ENCODE measurements at regions not wholly inside any gene's neighbourhood (a gene's known extent, or its start where the extent isn't known, plus 50 kb on each side); places are given as distances from the start of the nearest gene placed in this dataset.
"Not testable (repeated sequence)": the region's sequence is repeated elsewhere in the genome, so short reads cannot be mapped to it uniquely, and the experiment has no call there.

DNA sequence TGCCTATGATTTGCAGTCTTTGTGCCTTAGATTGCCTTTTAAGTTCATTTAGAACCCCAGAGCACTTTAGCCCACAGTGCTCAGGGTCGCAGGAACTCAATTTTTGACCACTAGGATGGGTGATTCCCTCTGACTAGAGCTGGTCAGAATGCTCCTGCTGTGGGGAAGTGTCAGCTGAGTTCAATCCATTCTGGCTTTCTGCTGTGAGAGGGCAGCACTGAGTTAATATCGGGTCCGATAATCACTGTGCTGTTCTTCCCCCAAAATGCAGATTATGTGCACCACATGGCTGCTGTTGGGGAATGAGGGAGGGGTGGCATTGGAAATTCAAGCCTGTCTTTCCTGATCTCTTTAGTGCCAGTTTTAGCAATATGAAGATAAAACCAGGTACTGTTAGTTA lies 886.4 kb downstream of the DNAJB9 start:
- DNase-seq (ENCODE audit: low read depth in 2 of 2), result no peak

DNA sequence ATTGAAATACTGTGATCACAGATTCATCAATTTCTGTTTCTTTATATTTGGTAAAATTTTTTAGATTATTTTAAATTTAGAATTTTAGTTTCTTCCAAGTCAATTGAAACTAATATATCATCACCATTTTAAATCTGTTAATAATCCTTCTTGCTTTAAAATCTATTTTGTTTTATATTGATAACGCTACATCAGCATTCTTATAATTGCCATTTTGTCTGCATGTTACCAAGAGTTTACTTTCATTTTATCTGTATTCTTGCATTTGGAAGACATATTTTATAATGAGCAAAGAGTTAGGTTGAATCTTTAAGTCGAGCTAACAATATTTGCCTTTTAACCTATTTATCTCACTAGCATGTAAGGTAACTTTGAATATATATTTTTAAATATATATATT lies 890.6 kb downstream of the DNAJB9 start:
- DNase-seq (ENCODE audit: low read depth in 2 of 2), result no peak

DNA sequence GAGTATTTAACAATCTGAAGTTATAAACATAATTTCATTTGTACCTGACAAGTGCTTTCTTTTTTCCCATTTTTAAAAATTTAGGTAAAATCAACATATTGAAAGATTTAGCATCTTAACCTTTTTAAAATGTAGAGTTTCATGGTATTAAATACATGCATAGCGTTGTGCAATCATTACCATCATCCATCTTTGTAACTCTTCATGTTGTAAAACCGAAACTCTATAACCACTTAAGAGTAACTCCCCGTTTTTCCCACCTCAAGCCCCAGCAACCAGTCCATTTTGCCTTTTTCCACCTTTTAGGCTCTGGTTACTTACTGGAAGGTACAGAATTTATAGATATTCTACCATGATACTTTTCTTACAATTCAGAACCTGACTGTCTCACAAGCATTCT lies 892.5 kb downstream of the DNAJB9 start:
- no peak for DNase-seq (ENCODE audit: low read depth in 2 of 2)

GRCh38 chr7:109467729-109468128 lies 898.1 kb downstream of the DNAJB9 start:
- not testable (repeated sequence) for DNase-seq (ENCODE audit: low read depth in 2 of 2)

GRCh38 chr7:109473172-109473571 lies 903.5 kb downstream of the DNAJB9 start:
- no peak for DNase-seq (ENCODE audit: low read depth in 2 of 2)

DNA sequence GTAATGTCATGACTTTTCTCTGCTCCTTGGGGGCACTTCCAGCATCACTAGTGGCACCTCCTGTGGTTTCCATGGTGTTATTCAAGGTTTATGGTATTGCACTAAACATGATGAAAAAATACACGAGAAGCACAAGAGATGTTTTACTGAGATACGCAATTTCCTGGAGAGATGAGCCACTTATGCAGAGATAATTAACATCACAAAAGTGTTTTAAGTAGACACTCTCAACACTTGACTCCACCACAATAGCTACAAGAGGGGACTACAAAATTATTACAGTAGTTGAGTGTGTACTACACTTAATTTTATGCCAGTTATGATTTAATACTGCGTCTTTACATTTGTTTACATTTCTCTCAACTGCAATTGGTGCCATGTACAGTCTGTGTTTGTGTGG lies 906.7 kb downstream of the DNAJB9 start:
- no peak for DNase-seq (ENCODE audit: low read depth in 2 of 2)

DNA sequence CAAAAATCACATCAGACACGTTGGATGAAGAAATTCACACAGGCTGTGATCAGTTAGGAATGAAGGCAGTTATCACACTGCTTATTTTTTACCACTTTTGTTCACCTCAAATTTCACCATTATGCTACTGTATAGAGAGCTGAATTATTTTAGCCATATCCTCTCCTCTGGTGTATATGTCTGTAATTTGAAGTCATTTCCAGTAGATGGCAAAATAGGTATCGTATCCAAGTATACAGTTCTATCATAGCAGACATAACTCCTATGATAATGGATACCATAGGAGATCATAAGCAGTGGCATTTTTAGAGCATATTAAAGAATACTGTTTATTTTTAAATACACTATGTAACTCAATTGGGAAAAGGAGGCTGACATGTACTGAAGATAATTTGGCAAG lies 909.7 kb downstream of the DNAJB9 start:
- DNase-seq (ENCODE audit: low read depth in 2 of 2), result no peak

DNA sequence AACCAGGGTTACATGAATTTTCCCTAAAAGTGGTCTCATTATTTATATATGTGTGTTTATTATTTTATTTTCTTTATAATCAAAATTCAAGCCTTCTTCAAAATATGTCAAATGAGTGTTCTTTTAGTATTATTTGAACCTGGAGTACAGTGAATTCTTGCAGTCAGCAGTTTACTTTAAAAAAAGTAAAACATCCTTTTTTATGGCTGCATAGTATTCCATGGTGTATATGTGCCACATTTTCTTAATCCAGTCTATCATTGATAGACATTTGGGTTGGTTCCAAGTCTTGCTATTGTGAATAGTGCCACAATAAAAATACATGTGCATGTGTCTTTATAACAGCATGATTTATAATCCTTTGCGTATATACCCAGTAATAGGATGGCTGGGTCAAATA lies 920.9 kb downstream of the DNAJB9 start:
- not testable (repeated sequence) for DNase-seq (ENCODE audit: low read depth in 2 of 2)

GRCh38 chr7:109497053-109497452 lies 927.4 kb downstream of the DNAJB9 start:
- no peak for DNase-seq (ENCODE audit: low read depth in 2 of 2)

DNA sequence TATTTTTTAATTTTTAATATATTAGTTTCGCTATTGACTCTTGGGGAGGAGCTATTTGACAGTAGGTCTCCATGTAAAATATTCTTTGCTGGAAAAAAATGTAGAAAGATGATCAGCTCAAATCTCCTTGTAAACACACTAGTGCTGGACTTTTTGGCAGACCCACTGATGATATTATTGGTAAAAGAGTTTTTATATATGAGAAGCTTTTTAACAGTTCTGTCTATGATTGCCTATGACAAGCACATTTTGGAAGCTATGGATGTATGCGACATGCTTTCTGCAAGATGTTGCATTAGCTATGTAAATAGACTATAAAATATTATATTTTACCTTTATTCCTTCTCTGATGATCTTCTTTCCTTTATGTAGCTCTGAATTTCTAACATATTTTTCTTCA lies 928.5 kb downstream of the DNAJB9 start:
- DNase-seq (ENCODE audit: low read depth in 2 of 2), result no peak

DNA sequence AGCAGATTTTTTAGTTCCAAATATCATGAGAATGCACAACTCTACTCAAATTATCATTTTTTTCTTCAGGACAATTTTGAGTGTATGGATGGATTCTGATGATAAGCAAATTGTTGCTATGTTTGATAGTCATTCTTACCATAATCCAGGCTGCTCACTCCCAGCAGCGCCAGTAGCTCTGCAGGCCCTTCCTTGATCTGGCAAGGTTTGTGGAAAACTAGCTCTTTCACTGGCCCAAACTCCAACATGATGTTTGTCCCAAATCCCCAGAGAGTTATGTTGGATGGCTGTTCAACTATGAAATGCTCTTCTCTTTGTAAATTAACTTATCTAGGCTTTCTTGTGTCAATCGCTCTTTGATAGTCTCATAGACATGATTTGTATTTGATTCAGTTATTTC lies 933.7 kb downstream of the DNAJB9 start:
- DNase-seq (ENCODE audit: low read depth in 2 of 2), result no peak

GRCh38 chr7:109522585-109522984 lies 952.9 kb downstream of the DNAJB9 start:
- no peak for DNase-seq (ENCODE audit: low read depth in 2 of 2)

GRCh38 chr7:109527833-109528232 lies 958.2 kb downstream of the DNAJB9 start:
- DNase-seq (ENCODE audit: low read depth in 2 of 2), result no peak

DNA sequence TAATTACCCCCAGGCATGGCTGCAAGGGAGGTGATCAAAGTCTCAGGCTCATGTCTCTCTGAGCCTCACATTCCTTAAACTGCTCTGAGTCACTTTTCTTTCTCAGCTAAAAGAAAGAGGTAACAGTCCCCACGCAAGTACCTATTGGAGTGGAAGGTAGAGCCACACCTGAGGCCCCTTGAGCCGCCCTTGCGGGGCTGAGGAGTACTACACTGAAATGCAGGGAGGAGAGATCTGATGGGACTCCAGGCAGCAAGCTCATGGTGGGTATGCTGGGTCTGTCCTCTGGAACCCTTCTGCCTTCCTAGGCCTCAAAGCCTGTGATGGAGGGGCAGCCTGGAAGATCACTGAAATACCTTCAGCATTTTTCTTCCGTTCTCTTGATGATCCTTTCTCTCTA lies 960.0 kb downstream of the DNAJB9 start:
- no peak for DNase-seq (ENCODE audit: low read depth in 2 of 2)

DNA sequence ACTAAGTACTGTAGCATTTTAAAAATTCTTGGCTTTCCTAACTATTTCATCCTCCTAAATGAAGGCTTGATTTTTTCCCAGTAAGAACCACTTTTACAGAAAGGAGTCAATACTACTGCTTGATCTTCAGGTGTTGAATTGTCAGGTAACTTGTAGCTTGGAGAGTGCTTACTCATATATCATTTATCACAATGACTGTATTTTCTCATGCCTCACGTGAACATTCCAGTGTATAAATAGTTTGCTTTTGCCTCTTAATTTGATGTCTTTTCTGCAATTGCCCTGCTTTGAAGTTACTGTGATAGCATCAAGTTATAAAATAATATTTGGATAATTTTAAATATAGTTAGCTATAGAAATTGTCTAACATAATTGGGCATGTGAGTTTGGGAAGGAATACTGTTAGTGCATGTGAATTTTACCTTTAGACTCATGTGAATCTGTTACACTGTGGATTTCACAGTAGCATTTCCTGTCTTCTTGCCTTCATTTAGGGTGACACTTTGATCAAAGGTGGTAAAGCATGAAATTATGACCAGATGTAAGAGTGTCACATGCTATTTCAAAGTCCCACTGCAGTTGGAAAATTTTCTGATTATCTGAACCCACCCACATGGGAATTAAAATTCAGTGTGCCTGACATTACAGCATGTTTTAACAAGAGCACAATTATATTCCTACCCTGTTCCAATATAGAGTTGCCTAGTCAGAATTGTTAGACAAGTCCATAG lies 962.8 kb downstream of the DNAJB9 start:
- no peak for DNase-seq (ENCODE audit: low read depth in 2 of 2)

- DNase-seq (ENCODE audit: low read depth in 2 of 2), result no peak
These were observed 976.0 kb downstream of the DNAJB9 start for GRCh38 chr7:109545686-109546085.

DNA sequence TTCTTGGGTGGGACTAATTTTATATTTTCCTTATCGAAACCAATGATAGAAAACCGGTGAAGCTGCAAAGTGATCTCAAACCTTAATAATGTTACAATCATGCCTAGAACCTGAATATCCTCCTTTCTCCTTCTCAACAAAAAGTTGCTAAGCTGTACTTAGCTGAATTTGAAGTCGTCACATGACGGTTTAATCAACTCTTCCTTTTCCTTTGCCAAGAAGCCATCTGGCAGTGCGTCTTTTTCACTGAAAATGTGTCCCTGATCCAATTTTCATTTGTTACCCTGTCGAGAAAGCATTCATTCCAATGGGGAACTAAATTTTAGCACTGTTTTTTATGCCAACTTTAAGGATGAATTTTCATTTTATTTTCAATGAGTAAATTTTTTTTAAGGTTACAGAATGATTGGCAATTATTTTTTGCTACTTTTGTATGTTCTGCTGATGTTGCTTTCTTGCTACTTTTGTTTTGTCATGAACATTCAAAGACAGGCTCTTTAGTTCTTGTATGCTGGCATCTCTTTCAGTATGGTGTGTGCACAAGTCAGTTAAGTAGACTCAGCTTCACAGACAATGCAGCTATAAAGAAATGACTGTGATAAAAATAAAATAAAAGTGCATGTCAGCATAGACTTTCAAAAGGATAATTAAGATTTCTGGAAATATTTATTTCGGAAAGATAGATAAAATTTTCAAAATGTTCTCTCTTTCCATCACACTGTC lies 980.0 kb downstream of the DNAJB9 start:
- DNase-seq (ENCODE audit: low read depth in 2 of 2), result no peak

DNA sequence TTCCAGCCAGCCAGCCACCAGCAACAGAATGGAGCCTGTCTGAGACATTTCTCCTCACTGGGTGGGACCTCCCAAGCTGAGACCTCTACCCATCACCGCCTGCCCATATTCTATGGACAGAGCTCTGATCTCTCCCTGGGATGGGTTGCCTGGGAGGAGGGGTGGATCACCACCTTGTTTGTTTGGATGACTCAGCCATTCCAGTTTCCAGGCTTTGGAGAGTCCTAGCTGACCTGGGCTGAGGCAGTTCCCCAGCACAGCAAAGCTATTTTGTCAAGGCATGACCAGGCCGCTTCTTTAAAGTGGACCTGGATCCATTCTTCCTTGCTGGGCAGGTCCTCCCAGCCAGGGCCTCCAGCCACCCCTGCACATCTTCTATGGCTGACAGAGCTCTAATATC lies 982.3 kb downstream of the DNAJB9 start:
- no peak for DNase-seq (ENCODE audit: low read depth in 2 of 2)

GRCh38 chr7:109577265-109577664 lies 1007.6 kb downstream of the DNAJB9 start:
- DNase-seq (ENCODE audit: low read depth in 2 of 2), result no peak

DNA sequence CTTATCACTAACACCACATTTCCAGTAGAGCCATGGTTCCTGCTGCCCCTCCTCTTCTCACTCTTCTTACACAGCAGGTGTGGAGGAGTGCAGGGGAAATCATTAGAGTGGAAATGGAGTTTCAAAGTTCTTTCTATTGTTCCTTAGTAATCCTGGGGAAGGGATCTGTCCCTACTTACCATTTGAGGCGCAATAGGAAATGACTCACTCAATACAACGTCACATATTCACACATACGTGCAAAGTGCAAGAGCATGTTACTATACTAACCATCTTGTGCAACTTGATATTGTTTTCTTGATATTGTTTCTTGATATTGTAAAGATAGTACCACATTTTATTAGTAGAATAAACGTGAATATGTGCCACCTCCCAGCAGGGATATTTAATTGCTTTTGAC lies 1010.2 kb downstream of the DNAJB9 start:
- no peak for DNase-seq (ENCODE audit: low read depth in 2 of 2)

DNA sequence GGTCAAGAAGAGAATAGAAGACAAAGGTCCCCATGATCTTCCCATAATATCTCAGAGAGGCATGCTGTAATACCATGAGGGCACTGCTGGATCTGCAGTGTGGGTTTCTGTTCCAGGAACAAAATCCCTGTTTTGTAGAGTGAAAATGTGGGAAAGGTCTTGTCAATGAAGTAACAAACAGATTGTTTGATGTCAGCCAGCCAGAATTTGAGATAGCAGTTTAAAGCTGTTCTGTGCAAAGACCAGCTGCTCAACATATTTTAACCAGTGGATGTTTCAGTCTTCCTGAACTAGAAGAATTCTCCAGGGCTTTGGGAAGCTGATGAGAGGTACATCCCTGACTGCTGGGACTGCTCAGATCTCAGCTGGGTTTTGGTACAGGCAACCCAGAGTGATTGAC lies 1012.5 kb downstream of the DNAJB9 start:
- no peak for DNase-seq (ENCODE audit: low read depth in 2 of 2)

GRCh38 chr7:109596948-109597347 lies 1027.3 kb downstream of the DNAJB9 start:
- DNase-seq (ENCODE audit: low read depth in 2 of 2), result not testable (repeated sequence)

DNA sequence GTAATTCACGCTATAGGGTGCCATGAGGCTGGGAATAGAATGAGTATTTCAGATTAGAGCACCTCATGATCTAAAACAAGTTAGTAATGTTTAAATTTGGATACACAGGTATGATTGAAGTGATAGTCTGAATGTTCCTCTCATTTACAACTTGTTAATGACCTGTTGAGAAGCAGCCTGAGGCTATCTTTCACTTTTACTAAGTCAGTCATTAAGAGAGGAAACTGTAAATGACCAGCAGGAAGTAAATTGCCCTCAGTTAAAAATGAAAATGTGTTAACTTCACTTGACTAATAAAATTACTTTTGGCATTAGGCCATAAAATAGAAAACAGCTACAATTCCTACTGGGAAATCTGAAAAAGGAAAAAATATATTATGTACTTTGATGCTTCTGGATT lies 1042.0 kb downstream of the DNAJB9 start:
- no peak for DNase-seq (ENCODE audit: low read depth in 2 of 2)

Measured in stimulated activated CD8-positive, alpha-beta memory T cell treated with anti-CD3 and anti-CD28 coated beads, Interleukin-15, amount 100 ng/mL, for 48 hours (primary cell).